ENCODE measurements at regions not wholly inside any gene's neighbourhood (a gene's known extent, or its start where the extent isn't known, plus 50 kb on each side); places are given as distances from the start of the nearest gene placed in this dataset.

- no peak for DNase-seq (ENCODE audit: low spot score)
- TF ChIP-seq, protein P1, sequence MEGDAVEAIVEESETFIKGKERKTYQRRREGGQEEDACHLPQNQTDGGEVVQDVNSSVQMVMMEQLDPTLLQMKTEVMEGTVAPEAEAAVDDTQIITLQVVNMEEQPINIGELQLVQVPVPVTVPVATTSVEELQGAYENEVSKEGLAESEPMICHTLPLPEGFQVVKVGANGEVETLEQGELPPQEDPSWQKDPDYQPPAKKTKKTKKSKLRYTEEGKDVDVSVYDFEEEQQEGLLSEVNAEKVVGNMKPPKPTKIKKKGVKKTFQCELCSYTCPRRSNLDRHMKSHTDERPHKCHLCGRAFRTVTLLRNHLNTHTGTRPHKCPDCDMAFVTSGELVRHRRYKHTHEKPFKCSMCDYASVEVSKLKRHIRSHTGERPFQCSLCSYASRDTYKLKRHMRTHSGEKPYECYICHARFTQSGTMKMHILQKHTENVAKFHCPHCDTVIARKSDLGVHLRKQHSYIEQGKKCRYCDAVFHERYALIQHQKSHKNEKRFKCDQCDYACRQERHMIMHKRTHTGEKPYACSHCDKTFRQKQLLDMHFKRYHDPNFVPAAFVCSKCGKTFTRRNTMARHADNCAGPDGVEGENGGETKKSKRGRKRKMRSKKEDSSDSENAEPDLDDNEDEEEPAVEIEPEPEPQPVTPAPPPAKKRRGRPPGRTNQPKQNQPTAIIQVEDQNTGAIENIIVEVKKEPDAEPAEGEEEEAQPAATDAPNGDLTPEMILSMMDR (IDR thresholded peaks at IDR 0.05; ENCODE audit: borderline replicate concordance, control extremely low read depth, extremely low read depth, insufficient read depth, missing control alignments), result no peak
- in situ Hi-C loops (cut with MboI; ENCODE audit: low sequenced_read_pairs, unreplicated experiment), result no loop called here
These were observed 153.7 kb downstream of the AACS start for GRCh38 chr12:125218952-125219351.

DNA sequence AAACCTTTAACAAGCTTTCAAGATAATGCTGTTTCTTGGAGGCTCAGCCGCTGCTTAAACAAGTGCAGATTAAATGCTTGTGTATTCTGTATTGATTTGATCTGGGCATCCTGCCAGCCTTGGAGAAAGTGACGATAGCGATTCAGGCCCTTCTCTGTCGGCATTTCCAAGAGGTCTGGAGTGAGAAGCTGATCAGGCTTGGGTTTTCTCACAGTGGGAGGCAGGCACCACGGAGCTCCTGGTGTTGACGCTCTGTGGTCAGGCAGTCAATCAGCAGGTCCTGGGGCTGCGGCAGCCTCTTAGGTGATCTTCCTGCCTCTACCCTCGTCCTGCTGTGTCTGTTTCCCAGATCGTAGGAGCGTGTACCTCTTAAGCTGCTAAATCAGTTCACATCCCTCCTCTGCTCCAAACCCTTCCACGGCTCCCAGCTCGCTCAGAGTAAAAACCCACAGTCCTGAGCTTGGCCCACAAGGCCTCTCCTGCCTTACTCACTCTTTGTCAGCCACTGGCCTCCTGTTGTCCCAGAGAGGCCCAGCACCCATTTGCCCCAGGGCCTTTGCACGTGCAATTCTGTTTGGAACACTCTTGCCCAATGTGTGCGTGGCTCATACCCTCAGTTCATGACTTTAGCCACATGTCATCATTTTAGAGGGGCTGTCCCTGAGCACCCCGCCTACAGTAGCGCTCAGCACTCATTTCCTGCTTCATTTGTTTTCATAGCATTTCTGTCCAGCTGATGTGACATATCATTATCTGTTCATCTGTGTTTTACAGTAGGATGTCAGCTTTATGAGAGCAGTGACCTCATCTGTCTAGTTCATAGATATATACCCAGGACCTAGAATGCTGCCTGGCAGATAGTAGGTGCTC lies 155.4 kb downstream of the AACS start:
- in situ Hi-C loops (cut with MboI; ENCODE audit: low sequenced_read_pairs, unreplicated experiment), result no loop called here
- no peak for DNase-seq (ENCODE audit: low spot score)
- TF ChIP-seq, protein P1 (IDR thresholded peaks at IDR 0.05; ENCODE audit: borderline replicate concordance, control extremely low read depth, extremely low read depth, insufficient read depth, missing control alignments), result no peak

- in situ Hi-C loops (cut with MboI; ENCODE audit: low sequenced_read_pairs, unreplicated experiment), result no loop called here
- no peak for DNase-seq (ENCODE audit: low spot score)
- TF ChIP-seq, protein P1 (IDR thresholded peaks at IDR 0.05; ENCODE audit: borderline replicate concordance, control extremely low read depth, extremely low read depth, insufficient read depth, missing control alignments), result no peak
These were observed 156.4 kb downstream of the AACS start for GRCh38 chr12:125221602-125222001.

DNA sequence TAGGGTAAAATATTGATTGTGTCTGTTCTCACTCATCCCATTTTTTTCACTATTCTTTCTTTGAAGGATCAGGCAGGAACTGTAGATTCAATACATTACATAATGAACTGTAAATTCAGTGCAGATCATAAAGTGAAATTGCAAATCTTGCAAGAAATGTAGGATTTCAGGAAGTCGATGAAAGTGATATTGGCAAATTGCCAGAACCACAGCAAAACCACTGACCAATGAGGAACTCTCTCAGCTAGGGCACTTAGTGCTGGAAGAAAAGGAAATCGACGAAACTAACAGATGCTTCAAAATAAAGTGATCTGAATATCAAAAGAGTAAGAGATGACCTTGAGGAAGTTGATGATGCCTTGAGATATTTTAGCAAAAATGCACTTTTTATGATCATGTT lies 157.6 kb downstream of the AACS start:
- TF ChIP-seq, protein P1 (IDR thresholded peaks at IDR 0.05; ENCODE audit: borderline replicate concordance, control extremely low read depth, extremely low read depth, insufficient read depth, missing control alignments), result no peak
- DNase-seq (ENCODE audit: low spot score), result no peak
- in situ Hi-C loops (cut with MboI; ENCODE audit: low sequenced_read_pairs, unreplicated experiment), result no loop called here

DNA sequence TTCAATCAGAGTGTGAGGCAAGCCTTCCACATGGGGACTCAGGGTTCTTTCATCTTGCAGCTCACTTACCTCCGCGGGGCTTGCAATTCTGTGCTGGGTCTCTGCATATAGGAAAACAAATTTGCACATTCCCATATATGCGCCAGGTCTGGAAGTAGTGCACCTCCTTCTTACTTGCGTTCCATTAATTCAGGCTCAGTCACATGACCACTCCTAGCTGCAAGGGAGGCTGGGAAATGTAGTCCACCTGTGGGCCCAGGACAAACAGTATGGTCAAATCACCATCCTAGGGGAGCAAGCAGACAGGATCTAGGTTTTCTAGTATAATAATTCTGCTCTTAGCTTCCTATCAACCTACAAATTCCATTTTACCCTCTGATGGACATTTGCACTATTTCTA lies 160.4 kb downstream of the AACS start:
- in situ Hi-C loops (cut with MboI; ENCODE audit: low sequenced_read_pairs, unreplicated experiment), result no loop called here
- DNase-seq (ENCODE audit: low spot score), result no peak
- TF ChIP-seq, protein P1 (IDR thresholded peaks at IDR 0.05; ENCODE audit: borderline replicate concordance, control extremely low read depth, extremely low read depth, insufficient read depth, missing control alignments), result no peak

DNA sequence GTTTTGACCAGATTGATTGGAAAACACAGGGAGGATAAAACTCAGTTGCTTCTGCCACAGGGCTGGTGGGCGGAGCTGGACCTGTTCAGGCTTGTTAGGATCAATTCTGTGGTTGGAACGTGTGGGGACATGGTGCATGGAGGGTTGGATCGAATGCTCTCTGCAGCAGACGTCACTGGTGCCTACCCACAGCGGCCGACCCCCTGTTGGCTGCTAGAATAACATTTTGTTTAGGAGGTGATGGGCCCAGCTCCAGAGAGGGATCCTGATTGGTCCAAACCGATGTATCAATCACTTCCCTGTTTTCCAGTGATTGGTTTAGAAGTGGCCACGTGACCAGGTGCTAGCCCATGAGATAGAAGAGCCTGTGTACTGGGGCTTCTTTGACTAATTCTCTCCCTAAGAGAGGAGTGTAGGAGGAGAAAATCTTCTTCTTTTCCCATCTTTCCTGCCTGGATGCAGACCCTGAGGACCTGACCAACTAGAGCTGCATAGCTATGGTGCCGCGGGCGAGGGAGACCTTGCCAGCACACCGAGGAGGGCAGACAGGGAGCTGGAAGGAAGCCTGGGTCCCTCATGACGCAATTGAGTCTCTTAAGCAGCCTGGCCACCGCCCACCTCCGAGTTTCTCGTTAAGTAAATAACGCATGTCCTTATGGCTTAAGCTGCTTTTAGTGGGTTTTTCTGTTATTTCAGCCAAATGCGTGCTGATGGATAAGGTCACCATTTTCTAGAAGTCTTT lies 163.5 kb downstream of the AACS start:
- no peak for DNase-seq (ENCODE audit: low spot score)
- in situ Hi-C loops (cut with MboI; ENCODE audit: low sequenced_read_pairs, unreplicated experiment), result no loop called here
- TF ChIP-seq, protein P1 (IDR thresholded peaks at IDR 0.05; ENCODE audit: borderline replicate concordance, control extremely low read depth, extremely low read depth, insufficient read depth, missing control alignments), result no peak

Data from GM13976 (cell line).